Nephron progenitor cell (in vitro differentiated cells): ENCODE measurements at regions not wholly inside any gene's neighbourhood (a gene's known extent, or its start where the extent isn't known, plus 50 kb on each side); places are given as distances from the start of the nearest gene placed in this dataset.

ENCODE experiments used
- DNase-seq: peaks from one replicate; pipeline ENCODE4 v3.0.0; 2021
- H3K27ac Mint-ChIP-seq: 2 replicates; pipeline ENCODE4 v1.8.0; 2021; ENCODE audit warnings: mild to moderate bottlenecking, moderate library complexity, mixed read lengths
- H3K27me3 Mint-ChIP-seq: 2 replicates; pipeline ENCODE4 v1.8.0; 2021; ENCODE audit warnings: mild to moderate bottlenecking, low read depth, mixed read lengths; ENCODE audit not compliant: poor library complexity
- H3K36me3 Mint-ChIP-seq: 2 replicates; pipeline ENCODE4 v1.8.0; 2021; ENCODE audit warnings: low read depth, mixed read lengths
- H3K4me1 Mint-ChIP-seq: 2 replicates; pipeline ENCODE4 v1.8.0; 2021; ENCODE audit warnings: mixed read lengths
- H3K4me3 Mint-ChIP-seq: 2 replicates; pipeline ENCODE4 v1.8.0; 2021; ENCODE audit warnings: mild to moderate bottlenecking, moderate library complexity, mixed read lengths
- H3K9me3 Mint-ChIP-seq: 2 replicates; pipeline ENCODE4 v1.8.0; 2021; ENCODE audit warnings: mild to moderate bottlenecking, moderate library complexity, mixed read lengths
- TF ChIP-seq, protein P1 (sequence below): fragments of 200-600 bp; sonication (generic); IDR thresholded peaks from 2 replicates; pipeline ENCODE4 v1.5.0; 2021; ENCODE audit warnings: antibody characterized with exemption

DNA sequence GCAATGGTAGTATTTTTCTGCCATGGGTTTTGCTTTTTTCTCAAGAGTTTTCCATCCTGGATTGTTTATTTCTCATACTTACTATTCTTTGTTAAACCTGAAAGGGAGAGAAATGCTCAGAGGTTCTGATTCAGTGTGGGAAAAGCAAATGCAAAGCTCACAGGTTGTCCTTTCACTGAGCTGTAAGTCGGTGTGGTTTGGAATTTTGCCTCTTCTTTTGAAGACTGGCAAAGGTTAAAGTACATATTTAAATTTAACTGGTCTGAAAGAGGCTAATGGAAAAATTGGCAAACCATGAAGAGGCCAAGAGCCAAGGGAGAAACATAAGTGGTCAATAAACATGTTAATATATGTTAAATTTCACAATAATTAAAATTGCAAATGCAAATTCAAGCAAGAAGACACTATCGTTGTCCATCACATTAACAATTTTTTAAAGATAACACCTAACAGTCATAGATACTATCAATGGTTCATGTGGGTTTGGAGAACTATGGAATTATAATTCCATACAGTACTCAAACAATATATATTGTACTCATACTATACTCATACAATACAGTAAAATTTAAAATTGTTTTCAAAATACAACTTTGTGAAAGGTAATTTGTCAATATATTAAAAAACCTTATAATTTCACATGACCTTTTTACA lies 246.8 kb upstream of the STT3B start:
- Mint-ChIP-seq H3K4me1 (peaks cover 80% of the 10 kb centered on the region), H3K36me3 (peaks cover 6% of the 10 kb centered on the region), H3K4me3 (no peak overlapping the region), H3K27ac (no peak overlapping the region), H3K27me3 (no peaks in the 10 kb centered on the region), H3K9me3 (peaks cover 10% of the 10 kb centered on the region)
- TF ChIP-seq, protein P1, sequence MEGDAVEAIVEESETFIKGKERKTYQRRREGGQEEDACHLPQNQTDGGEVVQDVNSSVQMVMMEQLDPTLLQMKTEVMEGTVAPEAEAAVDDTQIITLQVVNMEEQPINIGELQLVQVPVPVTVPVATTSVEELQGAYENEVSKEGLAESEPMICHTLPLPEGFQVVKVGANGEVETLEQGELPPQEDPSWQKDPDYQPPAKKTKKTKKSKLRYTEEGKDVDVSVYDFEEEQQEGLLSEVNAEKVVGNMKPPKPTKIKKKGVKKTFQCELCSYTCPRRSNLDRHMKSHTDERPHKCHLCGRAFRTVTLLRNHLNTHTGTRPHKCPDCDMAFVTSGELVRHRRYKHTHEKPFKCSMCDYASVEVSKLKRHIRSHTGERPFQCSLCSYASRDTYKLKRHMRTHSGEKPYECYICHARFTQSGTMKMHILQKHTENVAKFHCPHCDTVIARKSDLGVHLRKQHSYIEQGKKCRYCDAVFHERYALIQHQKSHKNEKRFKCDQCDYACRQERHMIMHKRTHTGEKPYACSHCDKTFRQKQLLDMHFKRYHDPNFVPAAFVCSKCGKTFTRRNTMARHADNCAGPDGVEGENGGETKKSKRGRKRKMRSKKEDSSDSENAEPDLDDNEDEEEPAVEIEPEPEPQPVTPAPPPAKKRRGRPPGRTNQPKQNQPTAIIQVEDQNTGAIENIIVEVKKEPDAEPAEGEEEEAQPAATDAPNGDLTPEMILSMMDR = no peak
- no peak for DNase-seq

- H3K4me1 Mint-ChIP-seq = peaks cover 91% of the 10 kb centered on the region
- DNase-seq = peak; percentile 4
- H3K27ac Mint-ChIP-seq = peak overlapping the region; percentile 97
- H3K4me3 Mint-ChIP-seq = peak overlapping the region; percentile 16
- peaks cover 1% of the 10 kb centered on the region for H3K27me3 Mint-ChIP-seq
- no peaks in the 10 kb centered on the region for H3K36me3 Mint-ChIP-seq
- TF ChIP-seq, protein P1 = no peak
- H3K9me3 Mint-ChIP-seq = peaks cover 4% of the 10 kb centered on the region
Measured at GRCh38 chr3:31288224-31288623, 244.5 kb upstream of the STT3B start.

DNA sequence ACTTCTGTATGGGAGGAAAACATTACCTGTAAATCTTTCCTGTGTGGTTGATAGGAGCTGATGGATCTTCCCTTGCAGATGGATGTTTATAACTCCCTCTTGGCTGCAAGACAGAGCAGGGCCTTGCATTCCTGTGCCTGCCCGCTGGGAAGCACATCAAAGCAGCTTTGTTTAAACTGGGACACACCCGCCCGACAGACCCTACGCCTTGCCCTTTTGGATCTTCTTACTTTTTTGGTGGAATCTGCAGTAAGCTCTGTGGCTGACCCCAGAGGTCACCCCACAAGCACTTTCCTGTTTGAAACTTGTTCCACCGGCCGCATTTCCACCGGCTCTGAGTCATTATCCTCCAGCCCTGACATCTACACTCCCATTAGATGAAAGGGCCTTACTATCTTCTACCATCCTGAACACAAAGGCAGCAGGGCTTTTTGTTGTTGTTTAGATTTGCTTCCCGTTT lies 244.1 kb upstream of the STT3B start:
- TF ChIP-seq, protein P1 = no peak
- no peaks in the 10 kb centered on the region for H3K9me3 Mint-ChIP-seq
- peaks cover 4% of the 10 kb centered on the region for H3K27me3 Mint-ChIP-seq
- H3K36me3 Mint-ChIP-seq = no peaks in the 10 kb centered on the region
- H3K27ac Mint-ChIP-seq = peak overlapping the region; percentile 97
- H3K4me1 Mint-ChIP-seq = peaks cover 91% of the 10 kb centered on the region
- DNase-seq = peak; percentile 62
- no peak overlapping the region for H3K4me3 Mint-ChIP-seq

DNA sequence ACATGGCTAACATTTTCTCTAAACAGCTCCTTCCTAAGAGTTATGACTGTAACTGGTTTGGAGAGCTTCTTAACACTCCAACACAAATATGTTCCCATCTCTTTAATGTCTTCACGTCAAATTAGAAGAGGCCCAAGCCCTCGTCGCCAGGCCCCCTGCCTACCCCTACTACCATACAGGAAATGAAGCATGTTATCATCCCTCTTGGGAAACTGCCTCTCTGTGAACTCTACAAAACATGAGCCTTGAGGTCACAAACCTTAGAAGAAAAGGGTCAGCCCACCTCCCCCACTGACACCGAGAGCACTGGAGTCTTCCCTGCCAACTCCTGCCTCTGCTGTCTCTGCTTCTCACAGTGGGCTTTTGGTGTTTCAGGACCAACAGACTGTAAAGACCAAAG lies 243.1 kb upstream of the STT3B start:
- peaks cover 90% of the 10 kb centered on the region for H3K4me1 Mint-ChIP-seq
- no peaks in the 10 kb centered on the region for H3K9me3 Mint-ChIP-seq
- H3K4me3 Mint-ChIP-seq = peak overlapping the region; percentile 3
- H3K27me3 Mint-ChIP-seq = peaks cover 4% of the 10 kb centered on the region
- TF ChIP-seq, protein P1 = no peak
- H3K27ac Mint-ChIP-seq = peak overlapping the region; percentile 97
- peak; percentile 31 for DNase-seq
- no peaks in the 10 kb centered on the region for H3K36me3 Mint-ChIP-seq

- peak overlapping the region; percentile 97 for H3K27ac Mint-ChIP-seq
- TF ChIP-seq, protein P1 = no peak
- no peaks in the 10 kb centered on the region for H3K36me3 Mint-ChIP-seq
- H3K4me1 Mint-ChIP-seq = peaks cover 90% of the 10 kb centered on the region
- peaks cover 4% of the 10 kb centered on the region for H3K27me3 Mint-ChIP-seq
- no peak for DNase-seq
- H3K4me3 Mint-ChIP-seq = peak overlapping the region; percentile 3
- H3K9me3 Mint-ChIP-seq = no peaks in the 10 kb centered on the region
Measured at GRCh38 chr3:31290046-31290445, 242.7 kb upstream of the STT3B start.

GRCh38 chr3:31291818-31292217 lies 240.9 kb upstream of the STT3B start:
- no peaks in the 10 kb centered on the region for H3K36me3 Mint-ChIP-seq
- no peak for DNase-seq
- no peak overlapping the region for H3K4me3 Mint-ChIP-seq
- TF ChIP-seq, protein P1 = no peak
- H3K9me3 Mint-ChIP-seq = peaks cover 3% of the 10 kb centered on the region
- peaks cover 4% of the 10 kb centered on the region for H3K27me3 Mint-ChIP-seq
- H3K27ac Mint-ChIP-seq = no peak overlapping the region
- H3K4me1 Mint-ChIP-seq = peaks cover 80% of the 10 kb centered on the region
